ENCODE measurements at regions not wholly inside any gene's neighbourhood (a gene's known extent, or its start where the extent isn't known, plus 50 kb on each side); places are given as distances from the start of the nearest gene placed in this dataset.

DNA sequence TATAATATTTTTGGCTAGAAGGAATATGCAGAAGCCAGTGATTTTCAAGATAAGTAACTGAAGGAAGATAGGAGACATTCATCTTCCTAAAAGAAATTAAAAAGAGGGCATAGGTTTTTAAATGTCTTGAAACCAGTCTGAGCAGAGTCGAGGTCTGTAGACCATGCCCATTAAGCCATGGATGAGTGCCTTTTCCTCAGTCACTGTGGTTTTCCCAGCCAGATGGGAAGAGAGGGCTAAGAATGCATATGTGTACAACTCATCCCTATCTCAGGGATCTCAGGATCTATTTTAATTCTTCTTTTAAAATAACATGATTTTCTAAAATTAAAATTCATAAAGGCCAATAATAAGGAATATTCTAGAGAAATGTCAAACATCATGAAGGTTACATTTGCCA, 112.8 kb downstream of the PPP1R3A start:
- TF ChIP-seq, protein P1, sequence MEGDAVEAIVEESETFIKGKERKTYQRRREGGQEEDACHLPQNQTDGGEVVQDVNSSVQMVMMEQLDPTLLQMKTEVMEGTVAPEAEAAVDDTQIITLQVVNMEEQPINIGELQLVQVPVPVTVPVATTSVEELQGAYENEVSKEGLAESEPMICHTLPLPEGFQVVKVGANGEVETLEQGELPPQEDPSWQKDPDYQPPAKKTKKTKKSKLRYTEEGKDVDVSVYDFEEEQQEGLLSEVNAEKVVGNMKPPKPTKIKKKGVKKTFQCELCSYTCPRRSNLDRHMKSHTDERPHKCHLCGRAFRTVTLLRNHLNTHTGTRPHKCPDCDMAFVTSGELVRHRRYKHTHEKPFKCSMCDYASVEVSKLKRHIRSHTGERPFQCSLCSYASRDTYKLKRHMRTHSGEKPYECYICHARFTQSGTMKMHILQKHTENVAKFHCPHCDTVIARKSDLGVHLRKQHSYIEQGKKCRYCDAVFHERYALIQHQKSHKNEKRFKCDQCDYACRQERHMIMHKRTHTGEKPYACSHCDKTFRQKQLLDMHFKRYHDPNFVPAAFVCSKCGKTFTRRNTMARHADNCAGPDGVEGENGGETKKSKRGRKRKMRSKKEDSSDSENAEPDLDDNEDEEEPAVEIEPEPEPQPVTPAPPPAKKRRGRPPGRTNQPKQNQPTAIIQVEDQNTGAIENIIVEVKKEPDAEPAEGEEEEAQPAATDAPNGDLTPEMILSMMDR (IDR thresholded peaks at IDR 0.05), result no peak
- TF ChIP-seq EZH2 (IDR thresholded peaks at IDR 0.05), result no peak
